Prostate gland (tissue), 2 donors: ENCODE measurements at regions not wholly inside any gene's neighbourhood (a gene's known extent, or its start where the extent isn't known, plus 50 kb on each side); places are given as distances from the start of the nearest gene placed in this dataset.
"Not testable (repeated sequence)": the region's sequence is repeated elsewhere in the genome, so short reads cannot be mapped to it uniquely, and the experiment has no call there.

Experiments
- DNase-seq: peaks from one replicate; pipeline ENCODE4 v3.0.0-alpha.2; 2019; ENCODE audit warnings: low spot score
- H3K27ac ChIP-seq, 2 donors: fragments of 200-600 bp; sonication (generic); 2 replicates each; pipeline ENCODE4 v1.5.1; 2017 to 2019
- H3K27me3 ChIP-seq: fragments of 200-600 bp; sonication (generic); replicated peaks from 2 replicates; pipeline ENCODE4 v1.5.1; 2019; ENCODE audit not compliant: insufficient read depth
- H3K36me3 ChIP-seq, 2 donors: fragments of 200-600 bp; sonication (generic); 1 replicate in 1 of 2; 2 replicates in 1 of 2; pipeline versions ENCODE4 v1.5.1 to v1.8.1; 2017 to 2019
- H3K4me1 ChIP-seq: fragments of 200-600 bp; sonication (generic); replicated peaks from 2 replicates; pipeline ENCODE4 v1.5.1; 2019
- H3K4me3 ChIP-seq, 2 donors: fragments of 200-600 bp; sonication (generic); 2 replicates each; pipeline ENCODE4 v1.5.1; 2017 to 2019
- H3K9me3 ChIP-seq: fragments of 200-600 bp; sonication (generic); 2 replicates; pipeline ENCODE4 v1.5.1; 2017
- POLR2A ChIP-seq: fragments of 450-650 bp; IDR thresholded peaks from one replicate; pipeline ENCODE4 v1.6.1; 2016; ENCODE audit warnings: antibody characterized with exemption, mild to moderate bottlenecking
- POLR2AphosphoS5 ChIP-seq: sonication (generic); formaldehyde crosslinking; IDR thresholded peaks from one replicate; pipeline ENCODE4 v1.6.1; 2017; ENCODE audit warnings: antibody characterized with exemption
- WGBS: methylation state at CpG from one replicate; pipeline ENCODE4 v1.1.5; 2018; 5-methylcytosine and 5-hydroxymethylcytosine counted together
- intact Hi-C: fragments of 100-400 bp; cut with DNase I; formaldehyde crosslinking; loops from one replicate; pipeline ENCODE4 v1.14.2; 2022
- TF ChIP-seq, protein P1 (sequence below), 4 experiments: fragments of 200-600 bp in 2 of 4; fragments of 450-650 bp in 2 of 4; sonication (generic) in 2 of 4; IDR thresholded peaks; 1 replicate in 3 of 4; 2 replicates in 1 of 4; pipeline ENCODE4 v1.5.1; 2016 to 2019; ENCODE audit warnings: antibody characterized with exemption in 4 of 4, mild to moderate bottlenecking in 2 of 4, moderate library complexity in 2 of 4

DNA sequence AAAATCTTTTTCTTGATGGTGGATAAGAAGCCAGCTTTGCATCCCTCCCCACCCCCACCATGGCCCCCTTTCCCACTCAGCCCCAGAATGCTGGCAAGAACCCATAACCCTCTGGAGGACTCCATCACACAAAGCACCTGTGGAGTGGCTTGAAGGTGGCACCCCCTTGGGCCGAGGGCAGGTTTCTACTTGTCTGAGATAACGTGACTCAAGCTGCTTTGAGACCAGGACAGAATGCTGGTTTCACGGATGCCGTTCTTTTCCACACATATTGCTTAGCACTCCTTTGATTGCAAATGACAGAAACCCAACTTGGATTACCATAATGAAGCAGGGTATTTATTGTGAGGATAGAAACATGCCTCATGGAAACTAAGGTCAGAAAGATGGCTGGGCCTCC is 82.2 kb downstream of the LACC1 start:
- no peaks in the 10 kb centered on the region for H3K27me3 ChIP-seq
- no peak overlapping the region for H3K27ac ChIP-seq
- WGBS: 64% methylated on average over 4 of the region's 4 CpGs
- no peaks in the 10 kb centered on the region for H3K4me1 ChIP-seq
- intact Hi-C loops: no loop called here
- DNase-seq: no peak
- TF ChIP-seq POLR2A (no peak), POLR2AphosphoS5 (no peak)
- TF ChIP-seq, protein P1, sequence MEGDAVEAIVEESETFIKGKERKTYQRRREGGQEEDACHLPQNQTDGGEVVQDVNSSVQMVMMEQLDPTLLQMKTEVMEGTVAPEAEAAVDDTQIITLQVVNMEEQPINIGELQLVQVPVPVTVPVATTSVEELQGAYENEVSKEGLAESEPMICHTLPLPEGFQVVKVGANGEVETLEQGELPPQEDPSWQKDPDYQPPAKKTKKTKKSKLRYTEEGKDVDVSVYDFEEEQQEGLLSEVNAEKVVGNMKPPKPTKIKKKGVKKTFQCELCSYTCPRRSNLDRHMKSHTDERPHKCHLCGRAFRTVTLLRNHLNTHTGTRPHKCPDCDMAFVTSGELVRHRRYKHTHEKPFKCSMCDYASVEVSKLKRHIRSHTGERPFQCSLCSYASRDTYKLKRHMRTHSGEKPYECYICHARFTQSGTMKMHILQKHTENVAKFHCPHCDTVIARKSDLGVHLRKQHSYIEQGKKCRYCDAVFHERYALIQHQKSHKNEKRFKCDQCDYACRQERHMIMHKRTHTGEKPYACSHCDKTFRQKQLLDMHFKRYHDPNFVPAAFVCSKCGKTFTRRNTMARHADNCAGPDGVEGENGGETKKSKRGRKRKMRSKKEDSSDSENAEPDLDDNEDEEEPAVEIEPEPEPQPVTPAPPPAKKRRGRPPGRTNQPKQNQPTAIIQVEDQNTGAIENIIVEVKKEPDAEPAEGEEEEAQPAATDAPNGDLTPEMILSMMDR (IDR thresholded peaks at IDR 0.05): no peak
- H3K4me3 ChIP-seq: no peak overlapping the region
- no peaks in the 10 kb centered on the region for H3K36me3 ChIP-seq
- H3K9me3 ChIP-seq: no peaks in the 10 kb centered on the region

DNA sequence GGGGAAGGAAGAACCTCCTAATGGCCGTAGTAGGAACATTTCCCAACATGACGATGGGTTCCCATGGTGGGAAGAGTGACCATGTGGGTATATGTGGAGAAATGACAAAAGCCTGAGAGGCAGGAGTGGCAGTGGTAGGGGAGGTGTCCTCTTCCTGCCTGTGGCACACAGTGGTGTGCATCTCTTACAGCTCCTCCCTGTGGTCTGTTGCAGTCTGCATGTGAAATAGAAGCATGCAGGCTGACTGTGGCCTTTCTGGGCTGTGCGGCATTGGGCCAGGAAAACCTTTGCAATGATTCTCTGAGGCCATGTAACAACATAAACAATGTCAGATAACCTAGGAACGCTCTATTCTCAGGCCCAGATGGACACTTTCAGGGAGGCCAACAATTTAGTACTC is 84.0 kb downstream of the LACC1 start:
- H3K27me3 ChIP-seq: no peaks in the 10 kb centered on the region
- no peaks in the 10 kb centered on the region for H3K4me1 ChIP-seq
- no peaks in the 10 kb centered on the region for H3K9me3 ChIP-seq
- H3K36me3 ChIP-seq: no peaks in the 10 kb centered on the region
- TF ChIP-seq POLR2AphosphoS5: no peak
- TF ChIP-seq POLR2A: no peak
- H3K27ac ChIP-seq: no peak overlapping the region
- DNase-seq: no peak
- no peak overlapping the region for H3K4me3 ChIP-seq
- intact Hi-C loops: no loop called here
- 89% methylated on average over 4 of the region's 4 CpGs for WGBS

DNA sequence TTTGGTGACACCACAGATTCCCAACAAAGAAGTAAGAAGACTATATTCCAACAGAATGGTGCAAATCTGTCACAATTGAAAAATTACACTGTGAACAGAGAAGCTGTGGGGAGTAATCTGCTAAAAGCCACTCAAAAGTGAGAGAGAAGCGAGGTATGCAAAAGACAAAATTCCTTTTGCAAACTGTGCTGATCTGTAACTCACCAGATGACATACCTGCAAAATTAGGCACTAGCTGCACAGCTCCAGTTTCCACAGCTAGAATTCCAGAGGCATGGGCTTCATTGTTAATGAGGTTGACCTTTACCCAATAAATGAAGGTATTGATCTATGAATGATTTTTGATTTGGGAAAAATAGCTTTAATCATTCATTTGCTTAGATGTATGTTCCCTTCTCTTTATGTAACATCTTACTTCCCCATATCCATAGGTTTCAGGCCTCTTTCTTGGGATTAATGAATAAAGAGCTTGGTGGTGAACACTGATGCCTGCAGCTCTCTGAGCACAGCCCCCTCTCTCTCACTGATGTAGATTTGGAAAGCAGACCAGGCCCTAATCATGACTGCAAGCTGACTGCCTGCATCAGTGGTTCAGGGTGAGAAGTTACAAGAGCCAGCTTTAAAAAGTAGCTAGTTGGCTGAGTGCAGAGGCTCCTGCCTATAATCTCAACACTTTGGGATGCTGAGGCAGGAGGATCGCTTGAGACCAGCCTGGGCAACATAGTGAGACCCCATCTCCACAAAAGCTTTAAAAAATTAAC is 85.2 kb downstream of the LACC1 start:
- no peaks in the 10 kb centered on the region for H3K27me3 ChIP-seq
- no peak overlapping the region for H3K27ac ChIP-seq
- no peaks in the 10 kb centered on the region for H3K9me3 ChIP-seq
- no peaks in the 10 kb centered on the region for H3K4me1 ChIP-seq
- no peaks in the 10 kb centered on the region for H3K36me3 ChIP-seq
- no peak for TF ChIP-seq POLR2A
- TF ChIP-seq, protein P1 (IDR thresholded peaks at IDR 0.05): no peak
- no peak for TF ChIP-seq POLR2AphosphoS5
- intact Hi-C loops: no loop called here
- 92% methylated on average over 2 of the region's 2 CpGs for WGBS
- no peak overlapping the region for H3K4me3 ChIP-seq
- DNase-seq: no peak

DNA sequence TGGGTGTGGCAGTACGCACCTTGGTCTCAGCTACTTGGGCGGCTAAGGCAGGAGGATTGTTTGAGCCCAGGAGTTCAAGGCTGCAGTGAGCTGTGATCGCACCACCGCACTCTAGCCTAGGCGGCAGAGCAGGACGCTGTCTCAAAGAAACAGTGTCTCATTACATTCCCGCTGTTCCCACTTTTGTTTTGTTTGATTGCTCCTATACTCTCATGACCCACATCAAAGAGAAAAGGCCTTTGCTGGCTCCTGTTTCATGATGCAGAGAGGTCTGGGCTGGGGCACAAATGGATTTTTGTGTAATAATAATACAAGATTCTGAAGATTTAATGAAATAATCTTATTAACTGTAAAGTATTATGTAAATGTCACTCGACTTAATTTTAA is 85.7 kb downstream of the LACC1 start:
- TF ChIP-seq POLR2AphosphoS5 (no peak), POLR2A (no peak)
- TF ChIP-seq, protein P1 (IDR thresholded peaks at IDR 0.05): no peak
- intact Hi-C loops: no loop called here
- H3K36me3 ChIP-seq: no peaks in the 10 kb centered on the region
- H3K27me3 ChIP-seq: no peaks in the 10 kb centered on the region
- no peaks in the 10 kb centered on the region for H3K4me1 ChIP-seq
- DNase-seq: no peak
- H3K9me3 ChIP-seq: no peaks in the 10 kb centered on the region
- H3K4me3 ChIP-seq: no peak overlapping the region
- no peak overlapping the region for H3K27ac ChIP-seq
- 93% methylated on average over 8 of the region's 8 CpGs for whole genome bisulfite sequencing

DNA sequence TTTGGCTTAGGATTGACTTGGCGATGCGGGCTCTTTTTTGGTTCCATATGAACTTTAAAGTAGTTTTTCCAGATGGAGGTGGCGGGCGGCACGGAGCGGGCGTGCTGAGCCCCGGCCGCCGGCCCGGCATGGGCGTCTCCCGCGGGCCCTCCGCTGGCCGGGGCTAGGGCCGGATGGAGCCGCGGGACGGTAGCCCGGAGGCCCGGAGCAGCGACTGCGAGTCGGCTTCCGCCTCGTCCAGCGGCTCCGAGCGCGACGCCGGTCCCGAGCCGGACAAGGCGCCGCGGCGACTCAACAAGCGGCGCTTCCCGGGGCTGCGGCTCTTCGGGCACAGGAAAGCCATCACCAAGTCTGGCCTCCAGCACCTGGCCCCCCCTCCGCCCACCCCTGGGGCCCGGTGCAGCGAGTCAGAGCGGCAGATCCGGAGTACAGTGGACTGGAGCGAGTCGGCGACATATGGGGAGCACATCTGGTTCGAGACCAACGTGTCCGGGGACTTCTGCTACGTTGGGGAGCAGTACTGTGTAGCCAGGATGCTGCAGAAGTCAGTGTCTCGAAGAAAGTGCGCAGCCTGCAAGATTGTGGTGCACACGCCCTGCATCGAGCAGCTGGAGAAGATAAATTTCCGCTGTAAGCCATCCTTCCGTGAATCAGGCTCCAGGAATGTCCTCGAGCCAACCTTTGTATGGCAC is 88.7 kb downstream of the LACC1 start:
- H3K36me3 ChIP-seq, intact Hi-C loops, H3K4me3 ChIP-seq, H3K27me3 ChIP-seq, H3K4me1 ChIP-seq, DNase-seq, H3K9me3 ChIP-seq, H3K27ac ChIP-seq: not testable (repeated sequence)
- WGBS: 91% methylated on average over 29 of the region's 63 CpGs

DNA sequence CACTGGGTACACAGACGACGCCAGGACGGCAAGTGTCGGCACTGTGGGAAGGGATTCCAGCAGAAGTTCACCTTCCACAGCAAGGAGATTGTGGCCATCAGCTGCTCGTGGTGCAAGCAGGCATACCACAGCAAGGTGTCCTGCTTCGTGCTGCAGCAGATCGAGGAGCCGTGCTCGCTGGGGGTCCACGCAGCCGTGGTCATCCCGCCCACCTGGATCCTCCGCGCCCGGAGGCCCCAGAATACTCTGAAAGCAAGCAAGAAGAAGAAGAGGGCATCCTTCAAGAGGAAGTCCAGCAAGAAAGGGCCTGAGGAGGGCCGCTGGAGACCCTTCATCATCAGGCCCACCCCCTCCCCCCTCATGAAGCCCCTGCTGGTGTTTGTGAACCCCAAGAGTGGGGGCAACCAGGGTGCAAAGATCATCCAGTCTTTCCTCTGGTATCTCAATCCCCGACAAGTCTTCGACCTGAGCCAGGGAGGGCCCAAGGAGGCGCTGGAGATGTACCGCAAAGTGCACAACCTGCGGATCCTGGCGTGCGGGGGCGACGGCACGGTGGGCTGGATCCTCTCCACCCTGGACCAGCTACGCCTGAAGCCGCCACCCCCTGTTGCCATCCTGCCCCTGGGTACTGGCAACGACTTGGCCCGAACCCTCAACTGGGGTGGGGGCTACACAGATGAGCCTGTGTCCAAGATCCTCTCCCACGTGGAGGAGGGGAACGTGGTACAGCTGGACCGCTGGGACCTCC is 89.4 kb downstream of the LACC1 start:
- H3K4me3 ChIP-seq, intact Hi-C loops, H3K4me1 ChIP-seq, H3K9me3 ChIP-seq, H3K27ac ChIP-seq, H3K27me3 ChIP-seq, H3K36me3 ChIP-seq, DNase-seq: not testable (repeated sequence)
- 92% methylated on average over 31 of the region's 33 CpGs for WGBS

DNA sequence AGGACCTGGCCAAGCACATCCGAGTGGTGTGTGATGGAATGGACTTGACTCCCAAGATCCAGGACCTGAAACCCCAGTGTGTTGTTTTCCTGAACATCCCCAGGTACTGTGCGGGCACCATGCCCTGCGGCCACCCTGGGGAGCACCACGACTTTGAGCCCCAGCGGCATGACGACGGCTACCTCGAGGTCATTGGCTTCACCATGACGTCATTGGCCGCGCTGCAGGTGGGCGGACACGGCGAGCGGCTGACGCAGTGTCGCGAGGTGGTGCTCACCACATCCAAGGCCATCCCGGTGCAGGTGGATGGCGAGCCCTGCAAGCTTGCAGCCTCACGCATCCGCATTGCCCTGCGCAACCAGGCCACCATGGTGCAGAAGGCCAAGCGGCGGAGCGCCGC is 90.2 kb downstream of the LACC1 start:
- intact Hi-C loops, H3K36me3 ChIP-seq, DNase-seq, H3K9me3 ChIP-seq, H3K4me3 ChIP-seq, H3K27ac ChIP-seq, H3K4me1 ChIP-seq, H3K27me3 ChIP-seq: not testable (repeated sequence)
- WGBS: 94% methylated on average over 18 of the region's 27 CpGs

DNA sequence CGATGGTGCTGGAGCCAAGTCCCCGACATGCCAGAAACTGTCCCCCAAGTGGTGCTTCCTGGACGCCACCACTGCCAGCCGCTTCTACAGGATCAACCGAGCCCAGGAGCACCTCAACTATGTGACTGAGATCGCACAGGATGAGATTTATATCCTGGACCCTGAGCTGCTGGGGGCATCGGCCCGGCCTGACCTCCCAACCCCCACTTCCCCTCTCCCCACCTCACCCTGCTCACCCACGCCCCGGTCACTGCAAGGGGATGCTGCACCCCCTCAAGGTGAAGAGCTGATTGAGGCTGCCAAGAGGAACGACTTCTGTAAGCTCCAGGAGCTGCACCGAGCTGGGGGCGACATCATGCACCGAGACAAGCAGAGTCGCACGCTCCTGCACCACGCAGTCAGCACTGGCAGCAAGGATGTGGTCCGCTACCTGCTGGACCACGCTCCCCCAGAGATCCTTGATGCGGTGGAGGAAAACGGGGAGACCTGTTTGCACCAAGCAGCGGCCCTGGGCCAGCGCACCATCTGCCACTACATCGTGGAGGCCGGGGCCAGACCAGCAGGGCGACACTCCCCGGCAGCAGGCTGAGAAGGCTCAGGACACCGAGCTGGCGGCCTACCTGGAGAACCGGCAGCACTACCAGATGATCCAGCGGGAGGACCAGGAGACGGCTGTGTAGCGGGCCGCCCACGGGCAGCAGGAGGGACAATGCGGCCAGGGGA is 91.0 kb downstream of the LACC1 start:
- DNase-seq, H3K4me1 ChIP-seq, intact Hi-C loops, H3K27me3 ChIP-seq, H3K27ac ChIP-seq, H3K9me3 ChIP-seq, H3K4me3 ChIP-seq, H3K36me3 ChIP-seq: not testable (repeated sequence)
- WGBS: 95% methylated on average over 36 of the region's 36 CpGs
